Daoy (cell line): ENCODE measurements at regions not wholly inside any gene's neighbourhood (a gene's known extent, or its start where the extent isn't known, plus 50 kb on each side); places are given as distances from the start of the nearest gene placed in this dataset.
A peak's percentile ranks its signal among the peaks of the same experiment; 100 is the strongest.
"Not testable (repeated sequence)": the region's sequence is repeated elsewhere in the genome, so short reads cannot be mapped to it uniquely, and the experiment has no call there.

Source experiments
- DNase-seq: peaks from one replicate; pipeline ENCODE4 v3.0.0-alpha.2; 2015; ENCODE audit warnings: low read depth

DNA sequence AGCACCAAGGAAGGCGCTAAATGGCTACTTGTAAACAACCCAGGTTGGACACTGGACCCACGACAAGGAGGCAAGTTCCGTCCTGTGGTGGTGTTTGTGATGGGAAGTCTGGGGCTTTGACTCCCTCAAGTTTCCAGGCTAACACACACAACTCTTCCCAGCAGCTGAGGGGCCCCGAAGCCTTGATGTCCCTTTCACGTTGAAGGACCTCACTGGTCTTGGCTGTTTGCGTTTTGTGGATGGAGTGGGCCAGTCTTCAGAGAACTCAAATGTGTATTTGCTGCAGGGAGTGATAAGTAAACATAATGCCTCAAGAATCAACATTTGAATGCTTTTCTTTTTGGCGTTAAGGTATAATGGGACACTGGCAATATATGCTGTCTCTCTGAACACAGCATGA, 199.2 kb downstream of the TM9SF2 start:
- no peak for DNase-seq

DNA sequence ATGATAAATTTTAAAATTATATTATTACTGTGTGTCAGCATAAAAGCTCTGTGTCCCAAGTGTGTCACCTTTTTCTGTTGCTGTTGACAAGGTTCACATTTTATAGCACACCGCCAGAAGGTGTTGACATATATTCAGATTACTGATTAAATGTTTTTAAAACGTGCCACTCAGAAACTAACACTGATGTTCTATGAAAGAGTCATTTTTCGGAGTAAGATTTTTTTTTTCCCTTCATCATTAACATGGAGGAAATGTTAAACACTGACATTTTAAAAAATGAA, 197.5 kb downstream of the TM9SF2 start:
- no peak for DNase-seq

DNA sequence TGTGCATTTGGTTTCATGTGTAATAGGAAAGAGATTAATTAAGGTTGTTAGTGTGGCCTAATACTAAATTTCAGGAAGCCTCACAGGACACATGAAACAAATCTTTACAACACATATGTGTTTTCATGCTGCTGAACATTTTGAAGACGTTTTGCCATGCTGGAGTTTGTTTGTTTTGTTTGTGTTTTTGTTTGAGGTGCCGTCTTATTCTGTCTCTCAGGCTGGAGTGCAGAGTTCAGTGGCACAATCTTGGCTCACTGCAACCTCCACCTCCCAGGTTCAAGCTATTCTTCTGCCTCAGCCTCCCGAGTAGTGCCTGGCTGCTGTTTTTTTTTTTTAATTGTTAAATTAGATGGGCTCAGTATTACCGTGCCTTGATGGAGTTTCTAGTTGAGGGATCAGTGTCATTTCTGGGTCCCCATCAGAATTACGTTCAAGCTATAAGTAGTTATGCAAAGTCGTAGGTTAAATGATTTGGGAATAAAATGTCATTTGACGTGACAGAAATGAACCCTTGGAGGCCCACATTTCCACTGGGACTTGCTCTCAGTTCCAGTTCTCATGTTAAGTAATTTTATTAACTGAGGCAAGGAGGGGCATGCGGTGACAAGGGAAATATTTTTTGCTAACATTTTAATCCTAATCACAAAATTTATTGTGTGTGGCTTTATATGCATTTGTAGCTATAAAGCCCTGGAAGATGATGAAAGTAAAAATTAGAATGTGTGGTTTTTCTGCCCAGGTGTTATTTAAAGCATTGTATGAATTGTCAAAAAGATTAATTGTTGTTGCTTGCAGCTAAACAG, 196.9 kb downstream of the TM9SF2 start:
- no peak for DNase-seq

DNA sequence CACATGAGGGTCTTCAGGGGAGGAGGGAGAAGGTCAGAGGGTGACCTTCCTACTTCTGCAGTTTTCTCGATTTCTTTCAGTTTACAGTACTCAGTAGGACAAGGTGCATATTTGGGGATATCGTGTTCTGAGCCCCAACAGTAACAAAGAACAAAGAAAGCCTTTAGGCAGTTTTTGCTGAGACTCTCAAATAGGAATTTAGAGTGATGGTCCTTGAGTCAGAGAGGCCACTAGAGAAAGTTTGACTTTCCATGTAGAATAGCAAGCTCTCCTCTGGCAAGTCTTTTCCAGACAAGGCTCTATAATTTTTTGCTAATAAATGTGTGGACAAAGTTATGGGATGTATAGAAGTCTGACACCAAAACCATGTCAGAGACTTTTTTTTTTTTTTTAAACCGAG, 194.6 kb downstream of the TM9SF2 start:
- DNase-seq = no peak

DNA sequence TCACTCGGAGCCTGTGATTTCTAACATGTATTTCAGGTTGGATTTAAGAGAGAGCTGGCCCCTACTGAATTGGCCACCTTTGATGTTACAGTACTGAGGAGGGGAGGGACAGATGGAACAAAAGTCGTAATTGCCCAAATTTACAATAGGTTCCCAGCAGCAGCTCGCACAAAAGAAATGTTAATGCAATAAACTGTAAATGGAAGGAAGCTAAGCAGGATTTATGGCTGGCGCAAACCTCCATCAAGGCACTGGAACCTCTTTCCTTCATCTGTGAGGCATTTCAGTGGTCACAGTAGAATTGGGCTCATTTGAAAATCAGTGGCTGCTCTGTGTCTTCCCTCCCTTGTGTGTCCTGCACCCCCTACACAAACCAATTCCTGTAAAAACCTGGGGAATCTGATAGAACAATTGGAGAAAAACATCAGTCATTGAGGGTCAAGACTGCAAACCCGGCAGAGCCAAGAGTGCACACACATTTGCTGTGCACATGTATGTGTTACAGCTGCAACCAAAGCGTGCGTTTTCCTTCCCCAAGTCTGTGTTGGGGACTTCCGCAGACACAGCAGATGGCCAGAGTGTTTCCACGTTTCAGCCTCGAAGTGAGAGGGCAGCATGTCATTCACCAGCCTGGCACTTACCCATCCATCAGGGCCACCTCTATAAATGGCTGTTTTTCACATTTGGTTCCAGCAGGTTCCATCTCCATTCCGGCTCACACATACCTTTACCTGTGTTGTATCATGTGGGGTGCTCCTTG, 192.8 kb downstream of the TM9SF2 start:
- DNase-seq = no peak

DNA sequence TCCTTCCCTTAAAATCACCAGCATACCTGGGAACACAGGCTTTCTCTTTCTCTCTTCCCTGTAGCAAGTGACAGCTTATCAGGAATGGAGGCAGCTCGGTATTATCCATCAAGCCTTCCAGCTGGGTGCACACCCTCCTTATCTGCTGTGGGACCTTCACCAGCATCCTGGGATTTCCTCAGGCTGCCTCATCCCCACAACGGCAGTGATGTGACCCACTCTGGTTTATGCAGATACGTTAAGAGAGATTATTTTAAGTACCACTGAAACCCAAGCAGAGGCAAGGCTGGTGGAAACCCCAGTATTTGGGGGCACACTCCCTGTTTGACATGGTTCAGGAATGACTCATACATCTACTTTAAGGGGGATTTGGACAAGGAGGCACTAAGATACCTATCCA, 192.1 kb downstream of the TM9SF2 start:
- no peak for DNase-seq

DNA sequence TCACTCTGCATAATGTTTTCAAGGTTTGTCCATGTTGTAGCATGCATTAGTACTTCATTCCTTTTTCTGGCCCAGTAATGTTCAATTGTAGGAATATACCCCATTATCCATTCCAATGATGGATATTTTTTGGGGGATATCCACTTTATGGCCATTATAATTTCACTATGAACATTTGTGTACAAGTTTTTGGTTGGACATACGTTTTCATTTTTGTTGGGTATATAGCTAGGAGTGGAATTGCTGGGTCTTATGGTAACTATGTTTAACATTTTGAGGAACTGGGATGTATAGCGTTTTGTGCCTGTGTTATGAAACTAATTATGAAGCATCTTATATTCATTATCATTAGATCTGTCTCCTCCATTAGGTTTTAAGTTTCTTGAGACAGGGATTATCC, 191.6 kb downstream of the TM9SF2 start:
- no peak for DNase-seq

DNA sequence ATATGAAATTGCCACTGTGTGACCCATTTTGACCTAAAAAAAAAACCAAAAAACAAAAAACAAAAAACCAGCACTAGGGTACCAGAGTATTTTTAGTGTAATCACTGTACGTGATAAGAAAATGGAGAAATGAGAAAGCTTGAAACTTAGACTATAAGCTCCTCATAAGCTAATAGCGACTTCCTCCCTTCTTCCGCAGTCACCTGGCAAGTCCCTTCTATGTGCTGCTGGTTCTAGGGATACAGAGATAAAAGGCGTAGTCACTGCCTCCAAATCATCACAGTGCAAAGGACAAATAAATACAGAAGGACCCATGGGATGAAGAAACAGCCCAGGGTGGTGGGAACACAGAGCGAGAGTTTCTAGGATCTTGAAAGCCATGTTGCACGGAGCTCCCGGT, 190.3 kb downstream of the TM9SF2 start:
- DNase-seq = no peak

DNA sequence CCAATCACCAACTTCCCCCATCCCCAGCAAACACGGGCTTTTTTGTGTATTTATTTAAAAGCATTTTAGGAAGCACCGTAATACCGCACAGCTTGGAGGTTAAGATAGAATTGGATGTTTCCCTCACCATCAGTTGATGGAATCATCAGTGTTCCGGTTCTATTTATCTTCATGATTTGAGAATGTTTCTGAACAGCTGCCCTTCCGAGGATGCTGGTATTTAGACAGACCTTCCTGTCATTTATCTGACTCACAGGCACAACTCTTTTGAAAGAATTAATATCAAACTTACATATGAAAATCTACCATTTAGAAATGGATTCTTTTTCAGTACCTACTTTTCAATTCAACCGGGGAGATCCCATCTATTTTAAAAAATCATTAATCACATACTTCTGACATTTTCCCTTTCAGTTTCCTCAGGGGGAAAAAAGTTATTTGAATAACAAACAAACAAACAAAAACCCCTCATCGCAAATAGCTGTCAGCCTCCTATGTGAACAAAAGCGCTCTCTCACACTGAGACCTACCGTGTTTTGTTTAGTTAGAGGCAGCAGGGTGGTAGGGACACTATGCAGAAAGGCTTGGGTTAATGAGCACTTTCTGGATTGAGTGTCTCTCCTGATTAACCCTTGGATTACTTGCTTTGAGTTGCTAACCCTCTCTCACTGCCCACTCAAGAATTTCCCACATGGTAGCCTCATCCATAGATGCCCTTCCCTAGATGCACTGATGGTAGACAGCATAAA, 189.3 kb downstream of the TM9SF2 start:
- no peak for DNase-seq

DNA sequence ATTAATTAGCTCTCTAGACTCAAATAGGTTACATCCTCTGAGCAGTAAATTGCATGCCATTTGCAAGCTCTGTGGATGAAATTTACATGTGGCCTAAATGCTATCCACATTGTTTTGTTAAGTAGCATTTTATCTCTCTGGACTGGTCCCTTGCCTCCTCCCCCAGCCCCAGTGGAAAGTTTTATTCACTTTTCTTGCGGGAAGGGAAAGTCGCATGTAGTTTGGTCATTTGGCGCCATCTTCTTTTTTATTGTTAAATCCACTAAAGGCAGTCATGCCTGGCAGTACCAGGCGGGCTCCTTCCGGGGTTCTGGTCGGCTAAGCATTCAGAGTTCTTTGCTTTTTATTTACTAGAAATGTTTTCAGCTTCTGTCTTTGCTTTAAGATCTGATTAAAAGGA, 188.7 kb downstream of the TM9SF2 start:
- no peak for DNase-seq

DNA sequence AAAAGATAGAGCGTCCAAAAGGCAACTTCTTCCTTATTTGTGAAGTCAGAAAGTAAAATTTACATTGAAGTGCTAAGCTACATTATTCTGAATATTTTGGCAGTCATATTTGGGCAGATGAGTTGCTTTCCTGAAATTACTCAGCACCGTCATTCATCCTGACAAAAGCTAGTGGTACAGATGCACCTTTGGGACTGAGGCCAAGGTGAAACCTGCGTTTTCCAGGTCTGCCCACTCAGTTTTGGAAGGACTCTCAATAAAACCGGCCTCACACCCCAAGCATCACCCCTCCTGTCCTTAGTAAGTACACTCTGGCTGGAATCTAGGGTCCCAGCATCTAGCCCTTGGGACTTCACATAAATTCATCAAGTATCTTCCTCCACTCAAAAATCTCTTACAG, 187.5 kb downstream of the TM9SF2 start:
- no peak for DNase-seq

DNA sequence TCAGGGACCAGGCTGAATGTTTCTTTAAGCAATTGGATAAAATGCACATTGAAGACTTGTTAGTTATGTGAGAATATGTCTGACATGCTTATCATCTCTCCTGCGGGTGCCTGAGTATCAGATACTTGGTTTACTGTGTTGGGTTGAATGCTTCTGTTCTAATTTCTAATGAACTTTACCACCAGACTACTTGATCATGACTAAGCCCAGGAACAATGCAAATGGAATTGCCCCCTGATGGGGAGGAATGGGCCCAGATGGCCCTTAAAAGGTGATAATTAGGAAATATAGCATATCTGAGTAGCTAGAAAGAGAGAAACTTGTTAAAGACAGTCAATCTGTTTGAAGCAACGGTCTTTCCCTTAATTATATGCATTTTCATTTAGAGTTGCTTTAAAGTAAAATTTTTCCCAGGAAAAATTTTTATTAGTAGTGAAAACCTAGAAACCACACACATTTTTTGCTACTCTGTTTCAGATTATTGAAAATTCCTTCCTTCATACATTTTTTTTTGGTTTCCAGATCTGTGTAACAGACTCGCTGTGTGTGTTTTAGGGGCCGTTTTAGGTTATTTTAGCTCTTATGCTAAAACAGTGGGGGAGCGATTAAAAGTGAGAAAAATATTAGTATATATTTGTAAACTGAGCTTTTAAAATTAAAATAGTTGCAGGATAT, 186.6 kb downstream of the TM9SF2 start:
- DNase-seq = peak; percentile 61

DNA sequence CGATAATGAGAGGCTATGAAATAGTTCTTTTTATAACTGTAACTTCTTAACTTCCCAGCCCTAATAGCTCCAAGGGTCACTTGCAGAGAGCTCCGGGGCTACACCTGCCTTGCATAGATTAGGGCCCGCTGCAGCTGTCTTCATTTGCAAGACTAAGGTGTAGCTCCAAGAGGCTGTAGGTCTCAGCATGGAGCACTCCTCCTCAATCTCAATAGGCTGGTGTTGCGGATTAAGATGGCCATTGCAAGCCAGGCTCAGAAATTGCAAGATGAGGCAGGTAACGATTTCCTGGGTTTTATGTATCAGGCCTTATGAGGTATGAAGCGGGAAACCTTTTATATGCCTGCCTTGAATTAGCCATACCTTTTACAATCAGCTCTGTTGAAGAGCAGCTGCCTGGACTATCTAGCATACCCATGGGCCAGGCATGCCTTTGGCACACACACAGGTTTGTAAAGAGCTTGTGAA, 185.7 kb downstream of the TM9SF2 start:
- DNase-seq = no peak

DNA sequence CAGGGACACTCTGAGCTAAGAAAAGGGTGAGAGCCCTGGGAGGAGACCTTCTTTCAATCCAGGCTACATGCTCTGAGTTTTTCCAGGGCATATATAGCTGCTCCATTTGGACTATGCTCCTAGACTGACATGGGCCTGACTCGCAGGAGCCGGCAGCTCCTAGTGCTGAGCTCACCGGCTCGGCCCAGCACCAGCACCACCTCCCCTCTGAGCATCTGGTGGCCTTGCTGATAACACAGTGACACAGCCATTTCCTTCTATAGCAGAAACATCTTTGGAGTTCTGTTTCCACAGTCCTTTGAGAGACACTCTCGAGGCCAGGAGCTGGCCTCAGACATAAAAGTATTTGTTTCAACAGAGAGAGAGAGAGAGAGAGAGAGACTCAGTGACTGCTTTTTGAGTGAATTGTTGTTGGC, 184.9 kb downstream of the TM9SF2 start:
- DNase-seq = peak; percentile 50

DNA sequence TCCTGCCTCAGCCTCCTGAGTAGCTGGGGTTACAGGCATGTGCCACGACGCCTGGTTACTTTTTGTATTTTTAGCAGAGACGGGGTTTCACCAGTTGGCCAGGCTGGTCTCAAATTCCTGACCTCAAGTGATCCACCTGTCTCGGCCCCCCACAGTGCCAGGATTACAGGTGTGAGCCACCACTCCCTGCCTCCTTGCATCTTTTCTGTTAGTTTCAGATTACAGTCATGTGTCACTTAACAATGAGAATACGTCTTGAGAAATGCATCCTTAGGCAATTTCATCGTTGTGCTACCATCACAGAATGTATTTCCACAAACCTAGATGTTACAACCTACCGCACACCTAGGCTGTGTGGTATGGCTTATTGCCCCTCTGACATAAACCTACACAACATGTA, 180.4 kb downstream of the TM9SF2 start:
- no peak for DNase-seq

DNA sequence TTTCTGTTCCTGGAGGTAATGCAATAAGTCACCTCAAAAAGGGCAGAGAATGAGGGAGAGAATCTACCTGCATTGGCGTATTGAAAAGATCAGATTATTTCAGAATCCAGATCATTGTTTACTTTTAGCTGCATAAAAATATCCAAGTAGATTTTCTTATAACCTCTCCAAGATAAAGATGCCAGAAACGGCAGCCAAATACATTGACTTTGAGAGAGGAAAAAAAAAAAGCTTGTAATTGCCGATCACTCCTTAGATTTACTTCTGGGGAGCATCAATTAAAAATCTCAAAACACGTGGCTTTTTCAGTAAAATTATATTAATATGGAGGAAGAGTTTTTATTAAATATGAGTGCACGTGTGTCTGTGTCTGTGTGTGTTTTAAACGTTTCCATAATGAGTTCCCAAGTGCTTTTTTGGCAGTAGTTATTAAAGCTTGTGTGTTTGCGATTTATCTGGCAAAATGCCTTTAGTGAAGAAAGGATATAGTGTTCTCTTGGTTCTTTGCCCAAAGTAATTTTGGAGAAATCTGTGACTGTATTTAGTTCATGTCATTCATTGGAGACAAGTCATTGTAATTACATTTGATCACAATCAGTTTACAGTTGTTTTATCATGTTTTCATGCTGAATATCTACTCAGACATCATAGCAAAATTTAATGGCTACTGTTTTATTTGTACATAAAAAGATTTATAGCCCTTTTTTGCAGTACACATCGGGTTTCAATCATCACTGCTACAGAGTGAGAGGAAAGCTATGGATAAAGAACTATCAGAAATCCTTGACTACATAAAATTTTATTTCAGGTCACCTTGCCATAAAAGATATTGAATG, 176.1 kb downstream of the TM9SF2 start:
- DNase-seq = no peak

DNA sequence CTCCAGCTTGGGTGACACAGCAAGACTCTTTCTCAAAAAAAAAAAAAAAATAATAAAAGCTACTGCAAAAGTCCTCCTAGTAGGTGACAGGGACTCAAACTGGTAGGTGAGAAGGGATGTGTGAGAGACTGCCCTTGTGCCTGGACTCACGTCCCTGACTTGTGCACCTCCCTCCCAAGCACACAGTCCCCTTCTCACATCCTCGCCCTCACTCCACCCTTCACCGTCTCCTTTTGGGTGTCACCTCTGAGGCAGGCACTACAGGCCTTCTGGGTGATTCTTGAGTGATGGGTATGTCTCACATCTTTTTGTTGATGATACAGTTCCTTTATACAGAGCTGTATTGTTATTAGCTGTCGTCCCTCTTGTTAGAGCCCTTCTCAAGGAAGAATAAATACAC, 170.5 kb downstream of the TM9SF2 start:
- no peak for DNase-seq

DNA sequence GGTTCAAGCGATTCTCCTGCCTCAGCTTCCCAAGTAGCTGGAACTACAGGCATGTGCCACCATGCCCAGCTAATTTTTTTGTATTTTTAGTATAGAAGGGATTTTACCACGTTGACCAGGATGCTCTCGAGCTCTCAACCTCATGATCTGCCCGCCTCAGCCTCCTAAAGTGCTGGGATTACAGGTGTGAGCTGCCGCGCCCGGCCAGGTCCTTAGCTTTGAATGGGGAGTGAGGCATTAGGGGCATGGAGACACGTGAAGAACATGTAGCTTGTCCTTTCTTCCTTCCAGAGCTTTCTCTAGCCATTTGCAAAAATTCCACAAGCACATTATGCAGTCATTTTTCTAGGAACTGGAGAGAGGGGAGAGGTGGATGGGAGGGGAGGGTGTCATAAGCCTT, 167.8 kb downstream of the TM9SF2 start:
- DNase-seq = not testable (repeated sequence)

DNA sequence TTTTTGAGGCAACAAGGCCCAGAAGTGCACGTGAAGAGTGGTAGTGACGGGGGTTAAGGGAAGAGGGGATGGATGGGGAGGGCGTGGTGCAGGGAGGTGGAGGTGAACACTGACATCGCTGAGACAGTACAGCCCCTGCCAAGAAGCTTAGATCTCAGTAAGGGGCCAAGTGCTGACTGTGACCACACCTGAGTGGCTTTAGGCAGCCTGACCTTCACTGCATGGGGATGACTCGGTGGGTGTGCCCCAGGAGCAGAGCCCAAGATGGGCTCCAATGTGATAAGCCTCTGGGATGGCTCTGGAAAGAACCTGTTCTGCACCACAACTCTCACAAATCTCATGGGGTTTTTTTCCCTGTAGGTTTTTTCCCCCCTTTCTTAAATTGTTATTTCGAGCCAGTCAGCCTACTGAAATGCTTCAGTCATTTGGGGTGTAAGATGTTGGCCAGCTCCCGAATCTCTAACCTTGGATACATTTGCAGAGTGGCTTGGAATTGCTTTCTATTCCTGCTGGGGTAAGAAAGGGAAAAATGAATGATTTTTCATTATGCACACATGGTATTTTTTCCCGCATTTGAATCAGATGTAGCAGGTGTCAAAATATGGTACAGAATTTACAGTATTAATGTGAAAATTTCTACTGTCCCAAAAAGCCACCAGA, 165.0 kb downstream of the TM9SF2 start:
- no peak for DNase-seq

DNA sequence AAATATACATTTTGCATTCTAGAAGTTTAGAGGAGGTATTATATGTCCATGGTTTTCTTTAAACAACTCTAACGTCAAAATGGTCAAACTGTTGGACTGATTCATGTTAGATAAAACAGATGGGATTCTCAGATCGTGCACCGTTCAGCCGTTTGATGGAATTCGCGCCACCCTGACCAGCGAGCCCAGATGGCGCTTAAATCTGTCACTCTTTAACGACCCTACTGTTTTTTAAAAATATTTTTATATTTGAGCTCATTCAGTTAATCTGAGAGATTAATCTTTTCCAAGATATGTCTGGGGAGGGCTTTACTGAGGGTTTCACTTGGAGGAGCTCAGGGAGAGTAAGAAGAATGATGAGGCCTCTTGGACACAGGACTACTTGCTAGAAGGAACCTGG, 164.4 kb downstream of the TM9SF2 start:
- no peak for DNase-seq

DNA sequence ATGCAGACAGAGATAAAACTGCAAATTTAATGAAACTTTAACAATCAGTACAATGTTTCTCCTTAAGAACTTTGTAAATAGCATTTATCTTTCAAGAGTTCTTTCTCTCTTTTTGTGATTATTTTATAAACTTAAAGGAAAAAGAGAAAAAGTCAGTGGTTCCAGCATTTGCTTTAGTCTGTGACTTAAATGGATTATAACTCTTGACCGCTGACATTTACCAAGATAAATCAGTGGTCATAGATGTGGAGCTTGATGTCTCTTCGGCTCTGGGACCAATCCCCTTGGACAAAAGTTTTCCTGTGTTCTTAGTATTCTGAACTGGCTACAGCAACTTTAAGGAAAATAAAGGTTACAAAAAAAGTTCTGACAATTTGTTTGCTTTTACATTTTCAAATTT, 162.6 kb downstream of the TM9SF2 start:
- DNase-seq = no peak
